ENCODE measurements at regions not wholly inside any gene's neighbourhood (a gene's known extent, or its start where the extent isn't known, plus 50 kb on each side); places are given as distances from the start of the nearest gene placed in this dataset.

GRCh38 chr2:137828624-137829023 lies 135.6 kb upstream of the HNMT start:
- no peaks in the 10 kb centered on the region for H3K27me3 ChIP-seq
- H3K4me3 ChIP-seq = no peak overlapping the region
- TF ChIP-seq POLR2A (IDR thresholded peaks at IDR 0.05) (no peak), CTCF (IDR thresholded peaks at IDR 0.05) (no peak), POLR2AphosphoS5 (IDR thresholded peaks at IDR 0.05) (no peak)
- H3K36me3 ChIP-seq = no peaks in the 10 kb centered on the region
- intact Hi-C loops (cut with DNase I; ENCODE audit: low total_unique reads) = no loop called here
- H3K9me3 ChIP-seq = no peaks in the 10 kb centered on the region
- no peak overlapping the region for H3K27ac ChIP-seq
- no peak for DNase-seq (ENCODE audit: low spot score in 2 of 2)
- no peaks in the 10 kb centered on the region for H3K4me1 ChIP-seq

DNA sequence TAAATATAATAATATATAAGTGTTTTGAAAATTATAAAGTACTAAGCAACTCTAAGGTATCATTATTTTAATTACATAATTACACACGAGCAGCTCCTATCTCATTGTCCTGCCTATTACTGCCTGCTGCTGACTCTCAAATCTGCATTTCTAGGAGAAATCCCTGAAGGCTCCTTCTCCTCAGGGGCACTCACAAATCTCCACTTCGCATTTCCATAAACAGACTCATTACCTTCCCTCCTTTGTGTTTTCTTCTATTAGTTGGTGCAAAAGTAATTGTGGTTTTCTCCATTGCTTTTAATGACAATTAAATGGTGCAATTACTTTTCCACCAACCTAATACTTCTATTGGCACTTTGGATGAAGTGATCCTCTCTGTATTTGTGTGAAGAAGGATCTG lies 135.0 kb upstream of the HNMT start:
- Histone ChIP-seq H3K4me1 (no peaks in the 10 kb centered on the region), H3K9me3 (no peaks in the 10 kb centered on the region), H3K4me3 (no peak overlapping the region), H3K27me3 (no peaks in the 10 kb centered on the region), H3K27ac (no peak overlapping the region), H3K36me3 (no peaks in the 10 kb centered on the region)
- intact Hi-C loops (cut with DNase I; ENCODE audit: low total_unique reads) = no loop called here
- no peak for TF ChIP-seq POLR2AphosphoS5 (IDR thresholded peaks at IDR 0.05)
- no peak for TF ChIP-seq POLR2A (IDR thresholded peaks at IDR 0.05)
- no peak for TF ChIP-seq CTCF (IDR thresholded peaks at IDR 0.05)
- no peak for DNase-seq (ENCODE audit: low spot score in 2 of 2)

DNA sequence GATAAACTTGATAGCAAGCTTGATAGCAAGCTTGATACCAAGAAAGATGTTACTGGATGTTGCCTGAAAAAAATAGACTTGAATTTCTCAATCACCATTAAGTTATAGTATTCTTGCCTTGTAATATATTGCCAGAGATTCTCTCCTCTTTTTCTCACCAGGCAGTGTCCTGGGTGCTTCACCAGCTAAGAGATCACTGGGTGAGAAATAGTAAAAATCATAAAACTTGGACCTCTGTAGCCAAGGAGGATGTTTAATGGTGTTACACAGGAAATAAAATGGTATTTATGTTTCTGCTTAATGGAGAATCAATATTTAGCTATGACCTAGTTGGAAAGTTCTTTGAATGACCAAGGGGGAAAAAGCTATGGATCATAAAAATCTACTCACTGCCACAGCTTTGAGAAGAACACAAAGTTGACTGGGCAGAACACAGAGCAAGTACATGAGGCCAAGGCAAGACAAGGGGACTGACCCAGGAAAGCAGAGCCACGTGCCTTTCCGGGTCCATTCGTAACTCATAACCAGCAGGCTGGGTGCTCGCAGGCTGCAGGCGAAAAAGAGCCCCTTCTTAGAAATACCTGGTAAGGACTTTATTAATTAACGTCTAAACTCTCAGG lies 129.4 kb upstream of the HNMT start:
- H3K4me1 ChIP-seq = no peaks in the 10 kb centered on the region
- no peak overlapping the region for H3K27ac ChIP-seq
- DNase-seq (ENCODE audit: low spot score in 2 of 2) = no peak
- no peaks in the 10 kb centered on the region for H3K9me3 ChIP-seq
- H3K36me3 ChIP-seq = no peaks in the 10 kb centered on the region
- no peaks in the 10 kb centered on the region for H3K27me3 ChIP-seq
- intact Hi-C loops (cut with DNase I; ENCODE audit: low total_unique reads) = loop anchor here (5.0 kb wide), 1 partner anchor 342 kb away; no protein-coding TSS in a partner anchor
- H3K4me3 ChIP-seq = no peak overlapping the region
- TF ChIP-seq POLR2AphosphoS5 (IDR thresholded peaks at IDR 0.05) = no peak
- no peak for TF ChIP-seq POLR2A (IDR thresholded peaks at IDR 0.05)
- TF ChIP-seq CTCF (IDR thresholded peaks at IDR 0.05) = no peak

DNA sequence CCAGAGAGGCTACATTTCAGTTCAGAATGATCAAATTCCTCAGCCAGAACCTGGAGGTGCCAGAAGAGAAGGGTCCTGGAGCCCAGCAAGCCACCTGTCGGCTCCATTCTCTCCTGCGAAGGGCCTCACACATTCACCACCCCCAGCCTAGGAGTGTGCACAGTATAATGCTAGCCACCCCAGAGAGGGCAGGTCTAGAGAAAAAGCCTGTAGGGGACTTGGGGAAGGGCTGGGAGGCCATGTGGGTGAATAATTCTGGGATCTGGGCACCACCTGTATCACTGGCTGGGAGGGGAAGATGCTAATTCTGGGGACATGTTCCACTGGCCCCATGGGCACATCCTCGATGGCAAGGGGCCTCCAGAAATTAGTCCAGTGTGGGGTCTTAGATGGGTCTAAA lies 127.6 kb upstream of the HNMT start:
- no peak overlapping the region for H3K27ac ChIP-seq
- H3K4me3 ChIP-seq = no peak overlapping the region
- no peaks in the 10 kb centered on the region for H3K36me3 ChIP-seq
- intact Hi-C loops (cut with DNase I; ENCODE audit: low total_unique reads) = no loop called here
- TF ChIP-seq POLR2A (IDR thresholded peaks at IDR 0.05) (no peak), POLR2AphosphoS5 (IDR thresholded peaks at IDR 0.05) (no peak), CTCF (IDR thresholded peaks at IDR 0.05) (no peak)
- no peaks in the 10 kb centered on the region for H3K9me3 ChIP-seq
- no peaks in the 10 kb centered on the region for H3K4me1 ChIP-seq
- no peak for DNase-seq (ENCODE audit: low spot score in 2 of 2)
- H3K27me3 ChIP-seq = no peaks in the 10 kb centered on the region

GRCh38 chr2:137837830-137838229 lies 126.4 kb upstream of the HNMT start:
- TF ChIP-seq POLR2AphosphoS5 (IDR thresholded peaks at IDR 0.05) (no peak), POLR2A (IDR thresholded peaks at IDR 0.05) (no peak), CTCF (IDR thresholded peaks at IDR 0.05) (no peak)
- Histone ChIP-seq H3K36me3 (no peaks in the 10 kb centered on the region), H3K27ac (no peak overlapping the region), H3K27me3 (no peaks in the 10 kb centered on the region), H3K9me3 (no peaks in the 10 kb centered on the region), H3K4me1 (no peaks in the 10 kb centered on the region), H3K4me3 (no peak overlapping the region)
- intact Hi-C loops (cut with DNase I; ENCODE audit: low total_unique reads) = no loop called here
- DNase-seq (ENCODE audit: low spot score in 2 of 2) = no peak

Measured in breast epithelium (tissue), 4 donors.